ENCODE measurements at regions not wholly inside any gene's neighbourhood (a gene's known extent, or its start where the extent isn't known, plus 50 kb on each side); places are given as distances from the start of the nearest gene placed in this dataset.
"Not testable (repeated sequence)": the region's sequence is repeated elsewhere in the genome, so short reads cannot be mapped to it uniquely, and the experiment has no call there.

GRCh38 chr21:9813894-9814814 is 707.2 kb upstream of the TPTE start:
- ATAC-seq; intact Hi-C loops (cut with DNase I): not testable (repeated sequence)
- DNase-seq, result peak; percentile 40

- ATAC-seq; DNase-seq; intact Hi-C loops (cut with DNase I): not testable (repeated sequence)
These were observed 706.1 kb upstream of the TPTE start for GRCh38 chr21:9815181-9815789.

- ATAC-seq; intact Hi-C loops (cut with DNase I); DNase-seq: not testable (repeated sequence)
These were observed 704.5 kb upstream of the TPTE start for GRCh38 chr21:9816734-9817334.

- DNase-seq; intact Hi-C loops (cut with DNase I); ATAC-seq: not testable (repeated sequence)
These were observed 703.4 kb upstream of the TPTE start for GRCh38 chr21:9817841-9818441.

- ATAC-seq; intact Hi-C loops (cut with DNase I); DNase-seq: not testable (repeated sequence)
These were observed 701.7 kb upstream of the TPTE start for GRCh38 chr21:9819549-9820192.

GRCh38 chr21:9820579-9820978 is 700.8 kb upstream of the TPTE start:
- ATAC-seq; DNase-seq; intact Hi-C loops (cut with DNase I): not testable (repeated sequence)

GRCh38 chr21:9821472-9821871 is 699.9 kb upstream of the TPTE start:
- intact Hi-C loops (cut with DNase I); DNase-seq: not testable (repeated sequence)

GRCh38 chr21:9822093-9822820 is 699.1 kb upstream of the TPTE start:
- ATAC-seq; DNase-seq; intact Hi-C loops (cut with DNase I): not testable (repeated sequence)

More at GRCh38 chr21:9821472-9821871, 699.9 kb upstream of the TPTE start:
- ATAC-seq, result not testable (repeated sequence)

GRCh38 chr21:9823197-9824157 is 697.9 kb upstream of the TPTE start:
- ATAC-seq; intact Hi-C loops (cut with DNase I): not testable (repeated sequence)
- peak; percentile 22 for DNase-seq

GRCh38 chr21:9830801-9831200 is 690.6 kb upstream of the TPTE start:
- DNase-seq; ATAC-seq; intact Hi-C loops (cut with DNase I): not testable (repeated sequence)

GRCh38 chr21:9832751-9833150 is 688.6 kb upstream of the TPTE start:
- ATAC-seq; DNase-seq; intact Hi-C loops (cut with DNase I): not testable (repeated sequence)

GRCh38 chr21:9836547-9836946 is 684.8 kb upstream of the TPTE start:
- DNase-seq; ATAC-seq; intact Hi-C loops (cut with DNase I): not testable (repeated sequence)

- DNase-seq; ATAC-seq; intact Hi-C loops (cut with DNase I): not testable (repeated sequence)
These were observed 684.4 kb upstream of the TPTE start for GRCh38 chr21:9837001-9837400.

- ATAC-seq; intact Hi-C loops (cut with DNase I): not testable (repeated sequence)
- DNase-seq, result peak; percentile 31
These were observed 683.9 kb upstream of the TPTE start for GRCh38 chr21:9837526-9837925.

- DNase-seq (peak; percentile 37), ATAC-seq (no peak)
- intact Hi-C loops (cut with DNase I), result no loop called here
These were observed 683.2 kb upstream of the TPTE start for GRCh38 chr21:9837946-9838737.

All from left cardiac atrium (tissue), 4 donors.